HEK293 (cell line): ENCODE measurements at regions not wholly inside any gene's neighbourhood (a gene's known extent, or its start where the extent isn't known, plus 50 kb on each side); places are given as distances from the start of the nearest gene placed in this dataset.

Source experiments
- CTCF ChIA-PET: fragments of 350-600 bp; formaldehyde crosslinking; extraction: SDS; loops from one replicate; lab custom pipeline; 2021; ENCODE audit warnings: antibody characterized with exemption; lab: Yijun Ruan, JAX
- POLR2A ChIA-PET: fragments of 300-600 bp; formaldehyde crosslinking; extraction: SDS; loops from one replicate; lab custom pipeline; 2020; ENCODE audit warnings: antibody characterized with exemption, inconsistent platforms; lab: Yijun Ruan, JAX
- H3K27ac ChIP-seq: fragments of 200-500 bp; sonication (Bioruptor generic); 2 replicates; pipeline ENCODE4 v1.5.1; 2014; ENCODE audit warnings: low read depth, low read length, control low read depth, inconsistent platforms; ENCODE audit errors: extremely low read depth
- H3K36me3 ChIP-seq, 2 experiments: fragments of 200-500 bp in 1 of 2; sonication (Bioruptor generic) in 1 of 2; 1 replicate in 1 of 2; 2 replicates in 1 of 2; pipeline ENCODE4 v1.5.1; 2014 to 2017; ENCODE audit warnings: inconsistent platforms in 2 of 2, low read length in 2 of 2; ENCODE audit not compliant: control insufficient read depth in 2 of 2, insufficient read depth in 1 of 2
- H3K4me1 ChIP-seq: fragments of 200-500 bp; sonication (Bioruptor generic); 2 replicates; pipeline ENCODE4 v1.5.1; 2014; ENCODE audit warnings: mild to moderate bottlenecking, low read length, inconsistent platforms; ENCODE audit not compliant: control insufficient read depth, insufficient read depth
- H3K4me3 ChIP-seq: 2 replicates; pipeline ENCODE4 v1.5.1; 2011; ENCODE audit warnings: low read depth, mild to moderate bottlenecking, control low read depth, low read length, moderate library complexity
- H3K9me3 ChIP-seq: fragments of 200-500 bp; sonication (Bioruptor generic); 2 replicates; pipeline ENCODE4 v1.5.1; 2014; ENCODE audit warnings: low read depth, low read length, inconsistent platforms; ENCODE audit not compliant: control insufficient read depth, insufficient read depth
- BCL11A ChIP-seq: fragments of 450-650 bp; formaldehyde crosslinking; IDR thresholded peaks from 2 replicates; pipeline ENCODE4 v1.5.1; 2016; ENCODE audit warnings: low read depth, missing biosample characterization, missing genetic modification characterization
- BCL6B ChIP-seq: fragments of 450-650 bp; formaldehyde crosslinking; IDR thresholded peaks from 2 replicates; pipeline ENCODE4 v1.5.1; 2017; ENCODE audit warnings: missing biosample characterization, missing genetic modification characterization
- ELK4 ChIP-seq: IDR thresholded peaks from 2 replicates; pipeline ENCODE4 v1.6.1; 2011; ENCODE audit warnings: mild to moderate bottlenecking, low read depth, low read length, borderline replicate concordance
- IKZF3 ChIP-seq: fragments of 450-650 bp; IDR thresholded peaks from 2 replicates; pipeline ENCODE4 v1.5.0; 2018; ENCODE audit warnings: missing biosample characterization, mild to moderate bottlenecking, missing genetic modification characterization, moderate library complexity
- INSM2 ChIP-seq: fragments of 450-650 bp; formaldehyde crosslinking; IDR thresholded peaks from 2 replicates; pipeline ENCODE4 v1.5.1; 2016; ENCODE audit warnings: missing biosample characterization, missing genetic modification characterization
- KLF7 ChIP-seq: fragments of 450-650 bp; formaldehyde crosslinking; IDR thresholded peaks from 2 replicates; pipeline ENCODE4 v1.5.1; 2016; ENCODE audit warnings: missing biosample characterization, missing genetic modification characterization, borderline replicate concordance
- KLF8 ChIP-seq: fragments of 450-650 bp; formaldehyde crosslinking; IDR thresholded peaks from 2 replicates; pipeline ENCODE4 v1.5.1; 2016; ENCODE audit warnings: missing biosample characterization, missing genetic modification characterization
- OVOL3 ChIP-seq: fragments of 450-650 bp; formaldehyde crosslinking; IDR thresholded peaks from 2 replicates; pipeline ENCODE4 v1.5.1; 2016; ENCODE audit warnings: missing biosample characterization, missing genetic modification characterization
- PRDM1 ChIP-seq: fragments of 450-650 bp; formaldehyde crosslinking; IDR thresholded peaks from 2 replicates; pipeline ENCODE4; 2016; ENCODE audit warnings: missing biosample characterization, missing genetic modification characterization
- ZNF148 ChIP-seq: fragments of 450-650 bp; formaldehyde crosslinking; IDR thresholded peaks from 2 replicates; pipeline ENCODE4 v1.5.0; 2017; ENCODE audit warnings: missing biosample characterization, missing genetic modification characterization, borderline replicate concordance
- ZNF157 ChIP-seq: fragments of 450-650 bp; formaldehyde crosslinking; IDR thresholded peaks from 2 replicates; pipeline ENCODE4 v1.5.1; 2016; ENCODE audit warnings: missing biosample characterization, missing genetic modification characterization
- ZNF223 ChIP-seq: fragments of 450-650 bp; formaldehyde crosslinking; IDR thresholded peaks from 2 replicates; pipeline ENCODE4 v1.5.1; 2016; ENCODE audit warnings: missing biosample characterization, missing genetic modification characterization
- ZNF23 ChIP-seq: fragments of 450-650 bp; formaldehyde crosslinking; IDR thresholded peaks from 2 replicates; pipeline ENCODE4 v1.5.1; 2016; ENCODE audit warnings: missing biosample characterization, missing genetic modification characterization, borderline replicate concordance
- ZNF239 ChIP-seq: fragments of 450-650 bp; formaldehyde crosslinking; IDR thresholded peaks from 2 replicates; pipeline ENCODE4 v1.5.1; 2016; ENCODE audit warnings: missing biosample characterization, missing genetic modification characterization
- ZNF354C ChIP-seq: fragments of 450-650 bp; formaldehyde crosslinking; IDR thresholded peaks from 2 replicates; pipeline ENCODE4 v1.5.1; 2016; ENCODE audit warnings: missing biosample characterization, missing genetic modification characterization, low read depth, borderline replicate concordance
- ZNF391 ChIP-seq: fragments of 450-650 bp; formaldehyde crosslinking; IDR thresholded peaks from 2 replicates; pipeline ENCODE4 v1.5.1; 2016; ENCODE audit warnings: low read depth, missing biosample characterization, missing genetic modification characterization, borderline replicate concordance
- ZNF394 ChIP-seq: fragments of 450-650 bp; formaldehyde crosslinking; IDR thresholded peaks from 2 replicates; pipeline ENCODE4 v1.5.1; 2016; ENCODE audit warnings: missing biosample characterization, missing genetic modification characterization, mild to moderate bottlenecking, moderate library complexity, borderline replicate concordance
- ZNF404 ChIP-seq: fragments of 450-650 bp; formaldehyde crosslinking; IDR thresholded peaks from 2 replicates; pipeline ENCODE4 v1.5.1; 2017; ENCODE audit warnings: missing biosample characterization, missing genetic modification characterization
- ZNF521 ChIP-seq: fragments of 450-650 bp; formaldehyde crosslinking; IDR thresholded peaks from 2 replicates; pipeline ENCODE4 v1.5.1; 2017; ENCODE audit warnings: missing biosample characterization, mild to moderate bottlenecking, missing genetic modification characterization
- ZNF529 ChIP-seq: fragments of 450-650 bp; formaldehyde crosslinking; IDR thresholded peaks from 2 replicates; pipeline ENCODE4 v1.5.1; 2017; ENCODE audit warnings: missing genetic modification characterization, missing biosample characterization; ENCODE audit not compliant: insufficient replicate concordance
- ZNF530 ChIP-seq: fragments of 450-650 bp; formaldehyde crosslinking; IDR thresholded peaks from 2 replicates; pipeline ENCODE4 v1.5.1; 2016; ENCODE audit warnings: low read depth, missing biosample characterization, missing genetic modification characterization
- ZNF624 ChIP-seq: fragments of 450-650 bp; formaldehyde crosslinking; IDR thresholded peaks from 2 replicates; pipeline ENCODE4 v1.5.1; 2017; ENCODE audit warnings: missing biosample characterization, missing genetic modification characterization
- ZNF639 ChIP-seq: fragments of 450-650 bp; formaldehyde crosslinking; IDR thresholded peaks from 2 replicates; pipeline ENCODE4 v1.5.1; 2016; ENCODE audit warnings: missing biosample characterization, missing genetic modification characterization
- ZNF654 ChIP-seq: fragments of 450-650 bp; formaldehyde crosslinking; IDR thresholded peaks from 2 replicates; pipeline ENCODE4 v1.5.1; 2016; ENCODE audit warnings: low read depth, missing biosample characterization, missing genetic modification characterization
- ZNF768 ChIP-seq: fragments of 450-650 bp; formaldehyde crosslinking; IDR thresholded peaks from 2 replicates; pipeline ENCODE4 v1.5.1; 2018; ENCODE audit warnings: missing biosample characterization, mild to moderate bottlenecking, missing genetic modification characterization
- ZNF837 ChIP-seq: fragments of 450-650 bp; formaldehyde crosslinking; IDR thresholded peaks from 2 replicates; pipeline ENCODE4 v1.5.1; 2016; ENCODE audit warnings: missing biosample characterization, missing genetic modification characterization

GRCh38 chr1:93800856-93801255 is 78.2 kb downstream of the DNTTIP2 start:
- Histone ChIP-seq H3K4me3 (no peak overlapping the region), H3K27ac (no peak overlapping the region), H3K9me3 (no peaks in the 10 kb centered on the region), H3K36me3 (no peaks in the 10 kb centered on the region), H3K4me1 (no peaks in the 10 kb centered on the region)
- ChIA-PET CTCF (interaction anchor here (0.6 to 1.6 kb wide), 2 partner anchors 45 to 95 kb away, joined by 3 to 4 read pairs; no protein-coding TSS in a partner anchor), POLR2A (no interaction called here)
- TF ChIP-seq ELK4 = no peak
- TF ChIP-seq ZNF521 (tag by site-specific recombination) = no peak
- TF ChIP-seq IKZF3 (tag by site-specific recombination) = no peak
- no peak for TF ChIP-seq ZNF639 (tag by site-specific recombination)
- TF ChIP-seq PRDM1 = no peak
- no peak for TF ChIP-seq ZNF624 (tag by site-specific recombination)
- no peak for TF ChIP-seq KLF7 (tag by site-specific recombination)
- TF ChIP-seq ZNF391 (tag by site-specific recombination) = no peak
- TF ChIP-seq ZNF837 (tag by site-specific recombination) = no peak
- TF ChIP-seq OVOL3 (tag by site-specific recombination) = no peak
- TF ChIP-seq ZNF529 = no peak
- TF ChIP-seq BCL6B = no peak
- no peak for TF ChIP-seq ZNF148 (tag by site-specific recombination)

GRCh38 chr1:93798291-93798690 is 80.7 kb downstream of the DNTTIP2 start:
- no peak overlapping the region for H3K4me3 ChIP-seq
- H3K4me1 ChIP-seq = no peaks in the 10 kb centered on the region
- H3K9me3 ChIP-seq = no peaks in the 10 kb centered on the region
- ChIA-PET CTCF (interaction anchor here (0.6 to 3.6 kb wide), 6 partner anchors 13 to 168 kb away, joined by 3 to 23 read pairs (median 4); no protein-coding TSS in a partner anchor), POLR2A (interaction anchor here (1.2 to 1.3 kb wide), 2 partner anchors 48 to 117 kb away, joined by 3 read pairs; partner anchors contain the start of gene BCAR3)
- H3K27ac ChIP-seq = no peak overlapping the region
- no peaks in the 10 kb centered on the region for H3K36me3 ChIP-seq
- TF ChIP-seq ZNF768 (tag by site-specific recombination) (no peak), ZNF23 (tag by site-specific recombination) (no peak), ZNF394 (tag by site-specific recombination) (no peak), ZNF157 (tag by site-specific recombination) (no peak), ZNF654 (tag by site-specific recombination) (no peak), KLF8 (no peak), ZNF223 (tag by site-specific recombination) (no peak), ZNF404 (tag by site-specific recombination) (no peak), INSM2 (no peak), ZNF530 (tag by site-specific recombination) (no peak), ZNF239 (tag by site-specific recombination) (no peak), BCL11A (tag by site-specific recombination) (no peak), ZNF354C (tag by site-specific recombination) (no peak)
- TF ChIP-seq, all 188 proteins: peak for 0
